ENCODE measurements at regions not wholly inside any gene's neighbourhood (a gene's known extent, or its start where the extent isn't known, plus 50 kb on each side); places are given as distances from the start of the nearest gene placed in this dataset.

- Mint-ChIP-seq H3K4me1 (no peaks in the 10 kb centered on the region), H3K27me3 (ENCODE audit: low read depth) (peaks cover 5% of the 10 kb centered on the region), H3K36me3 (peaks cover 7% of the 10 kb centered on the region; the same call in 1 of the 2 replicates), H3K4me3 (no peak overlapping the region), H3K9me3 (peaks cover 15% of the 10 kb centered on the region), H3K27ac (no peak overlapping the region)
- DNase-seq (ENCODE audit: low spot score): no peak
- no peak for TF ChIP-seq NR3C1 (CRISPR knock-in tag; conservative IDR thresholded peaks at IDR 0.05; ENCODE audit: low read depth)
- no peak for ATAC-seq
- ChIA-PET POLR2A (no interaction called here), CTCF (no interaction called here)
Measured at GRCh38 chr7:46522354-46522906, 601.4 kb upstream of the IGFBP3 start.

- no peak overlapping the region for H3K27ac Mint-ChIP-seq
- H3K4me1 Mint-ChIP-seq: no peaks in the 10 kb centered on the region
- no peak for TF ChIP-seq CTCF (IDR thresholded peaks at IDR 0.05)
- TF ChIP-seq MXD4 (CRISPR knock-in tag; IDR thresholded peaks at IDR 0.05; ENCODE audit: borderline replicate concordance): no peak
- no peak for TF ChIP-seq ZNF263 (CRISPR knock-in tag; IDR thresholded peaks at IDR 0.05; ENCODE audit: low read depth)
- no peak for TF ChIP-seq GRHL2 (CRISPR knock-in tag; IDR thresholded peaks at IDR 0.05; ENCODE audit: insufficient replicate concordance, severe bottlenecking)
- TF ChIP-seq MYBL2 (CRISPR knock-in tag; IDR thresholded peaks at IDR 0.05): no peak
- TF ChIP-seq ATF3 (CRISPR knock-in tag; conservative IDR thresholded peaks at IDR 0.05): no peak
- ATAC-seq (no peak), DNase-seq (ENCODE audit: low spot score) (no peak)
- ChIA-PET CTCF (no interaction called here), POLR2A (no interaction called here)
- H3K4me3 Mint-ChIP-seq: no peak overlapping the region
- H3K27me3 Mint-ChIP-seq (ENCODE audit: low read depth): peaks cover 8% of the 10 kb centered on the region
- no peaks in the 10 kb centered on the region for H3K9me3 Mint-ChIP-seq
- H3K36me3 Mint-ChIP-seq: no peaks in the 10 kb centered on the region
Measured at GRCh38 chr7:46518713-46519112, 597.6 kb upstream of the IGFBP3 start.

- TF ChIP-seq GRHL2 (CRISPR knock-in tag; IDR thresholded peaks at IDR 0.05; ENCODE audit: insufficient replicate concordance, severe bottlenecking) (no peak), ATF3 (CRISPR knock-in tag; conservative IDR thresholded peaks at IDR 0.05) (no peak), FOXP1 (CRISPR knock-in tag; IDR thresholded peaks at IDR 0.05; ENCODE audit: borderline replicate concordance) (no peak), IRF2 (CRISPR knock-in tag; IDR thresholded peaks at IDR 0.05; ENCODE audit: borderline replicate concordance, low read depth) (no peak), USF2 (CRISPR knock-in tag; IDR thresholded peaks at IDR 0.05) (no peak), CBFB (CRISPR knock-in tag; IDR thresholded peaks at IDR 0.05; ENCODE audit: low read depth) (no peak), USF1 (CRISPR knock-in tag; IDR thresholded peaks at IDR 0.05) (no peak), IRF1 (CRISPR knock-in tag; IDR thresholded peaks at IDR 0.05) (no peak), MXD4 (CRISPR knock-in tag; IDR thresholded peaks at IDR 0.05; ENCODE audit: borderline replicate concordance) (no peak), PRRX2 (CRISPR knock-in tag; IDR thresholded peaks at IDR 0.05) (no peak), SMAD3 (CRISPR knock-in tag; IDR thresholded peaks at IDR 0.05; ENCODE audit: borderline replicate concordance) (no peak), ZNF423 (CRISPR knock-in tag; IDR thresholded peaks at IDR 0.05) (no peak)
- no peak for DNase-seq (ENCODE audit: low spot score)
- H3K27ac Mint-ChIP-seq: no peak overlapping the region
- no peaks in the 10 kb centered on the region for H3K9me3 Mint-ChIP-seq
- no peak for ATAC-seq
- POLR2A ChIA-PET: no interaction called here
- H3K4me3 Mint-ChIP-seq: no peak overlapping the region
- no peaks in the 10 kb centered on the region for H3K36me3 Mint-ChIP-seq
- 0 out of 2 replicates have a peak, but pooled peaks cover 2% of the 10 kb centered on the region for H3K27me3 Mint-ChIP-seq (ENCODE audit: low read depth)
- no peaks in the 10 kb centered on the region for H3K4me1 Mint-ChIP-seq
- CTCF ChIA-PET: no interaction called here
Measured at GRCh38 chr7:46515844-46516590, 594.9 kb upstream of the IGFBP3 start.
